HL-60 (cell line): ENCODE measurements at regions not wholly inside any gene's neighbourhood (a gene's known extent, or its start where the extent isn't known, plus 50 kb on each side); places are given as distances from the start of the nearest gene placed in this dataset.

Experiments used
- DNase-seq, 2 experiments: peaks; one replicate each; pipeline ENCODE4 v3.0.0-alpha.2; 2010 to 2020; ENCODE audit warnings: low read depth in 1 of 2, low spot score in 1 of 2
- H3K27ac ChIP-seq: fragments of 250-450 bp; sonication (Bioruptor Pico); replicated peaks from 2 replicates; pipeline ENCODE4 v1.5.1; 2020; ENCODE audit warnings: mild to moderate bottlenecking, moderate library complexity
- H3K27me3 ChIP-seq: fragments of 250-450 bp; sonication (Bioruptor Pico); 2 replicates; pipeline ENCODE4 v1.5.1; 2021; ENCODE audit warnings: mild to moderate bottlenecking, moderate library complexity; ENCODE audit not compliant: insufficient read depth, poor library complexity, severe bottlenecking
- H3K4me3 ChIP-seq: replicated peaks from 2 replicates; pipeline ENCODE4 v1.5.1; 2011; ENCODE audit warnings: mild to moderate bottlenecking, control low read depth, low read length; ENCODE audit not compliant: insufficient read depth
- CTCF ChIP-seq: IDR thresholded peaks from one replicate; pipeline ENCODE4 v1.5.1; 2011; ENCODE audit warnings: low read length, control low read depth, inconsistent platforms; ENCODE audit not compliant: insufficient read depth
- GABPA ChIP-seq: IDR thresholded peaks from 2 replicates; pipeline ENCODE4 v1.6.1; 2012; ENCODE audit warnings: low read depth
- POLR2AphosphoS5 ChIP-seq: IDR thresholded peaks from 2 replicates; pipeline ENCODE4 v1.6.1; 2012; ENCODE audit warnings: low read depth
- REST ChIP-seq: IDR thresholded peaks from 2 replicates; pipeline ENCODE4 v1.6.1; 2012; ENCODE audit warnings: low read depth; ENCODE audit not compliant: insufficient replicate concordance
- SPI1 ChIP-seq: IDR thresholded peaks from 2 replicates; pipeline ENCODE4 v1.6.1; 2012; ENCODE audit warnings: low read depth, mild to moderate bottlenecking, borderline replicate concordance

- Histone ChIP-seq H3K4me3 (no peak overlapping the region), H3K27me3 (no peaks in the 10 kb centered on the region), H3K27ac (no peak overlapping the region)
- TF ChIP-seq GABPA (no peak), REST (no peak), SPI1 (no peak), CTCF (no peak), POLR2AphosphoS5 (no peak)
- no peak for DNase-seq
Observed at GRCh38 chr5:160935776-160936175, 83.8 kb upstream of the ATP10B start.

- DNase-seq, result no peak
- TF ChIP-seq SPI1 (no peak), GABPA (no peak), CTCF (no peak), POLR2AphosphoS5 (no peak), REST (no peak)
Observed at GRCh38 chr5:160931283-160931682, 79.3 kb upstream of the ATP10B start.

DNA sequence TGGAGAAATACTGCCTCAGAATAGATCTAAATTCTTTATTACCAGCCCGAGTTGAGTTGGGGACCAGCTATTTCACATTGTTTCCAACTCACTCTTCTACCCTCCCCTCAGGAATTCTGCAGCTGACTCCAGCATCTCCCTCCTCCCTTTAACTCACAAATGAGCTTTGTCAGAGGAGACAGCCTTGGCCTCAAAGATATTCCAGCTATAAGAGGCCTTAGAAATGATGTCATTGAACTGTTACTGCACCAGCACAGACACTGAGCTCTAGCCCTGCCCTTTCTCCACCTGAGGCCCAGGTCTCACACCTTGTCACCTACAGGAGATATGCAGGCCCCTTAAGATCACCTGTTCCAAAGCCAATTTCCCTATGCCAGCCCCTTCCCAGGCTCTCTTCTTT is 78.4 kb upstream of the ATP10B start:
- TF ChIP-seq GABPA, result no peak
- TF ChIP-seq POLR2AphosphoS5, result no peak
- DNase-seq, result no peak
- no peak overlapping the region for H3K4me3 ChIP-seq
- no peak overlapping the region for H3K27ac ChIP-seq
- H3K27me3 ChIP-seq, result no peaks in the 10 kb centered on the region

More at GRCh38 chr5:160931283-160931682, 79.3 kb upstream of the ATP10B start:
- no peak overlapping the region for H3K4me3 ChIP-seq
- no peaks in the 10 kb centered on the region for H3K27me3 ChIP-seq
- H3K27ac ChIP-seq, result no peak overlapping the region

GRCh38 chr5:160929906-160930305 is 77.9 kb upstream of the ATP10B start:
- H3K4me3 ChIP-seq, result no peak overlapping the region
- no peaks in the 10 kb centered on the region for H3K27me3 ChIP-seq
- DNase-seq, result no peak
- TF ChIP-seq POLR2AphosphoS5 (no peak), CTCF (no peak), GABPA (no peak), SPI1 (no peak), REST (no peak)
- H3K27ac ChIP-seq, result no peak overlapping the region
